ENCODE measurements at regions not wholly inside any gene's neighbourhood (a gene's known extent, or its start where the extent isn't known, plus 50 kb on each side); places are given as distances from the start of the nearest gene placed in this dataset.

DNA sequence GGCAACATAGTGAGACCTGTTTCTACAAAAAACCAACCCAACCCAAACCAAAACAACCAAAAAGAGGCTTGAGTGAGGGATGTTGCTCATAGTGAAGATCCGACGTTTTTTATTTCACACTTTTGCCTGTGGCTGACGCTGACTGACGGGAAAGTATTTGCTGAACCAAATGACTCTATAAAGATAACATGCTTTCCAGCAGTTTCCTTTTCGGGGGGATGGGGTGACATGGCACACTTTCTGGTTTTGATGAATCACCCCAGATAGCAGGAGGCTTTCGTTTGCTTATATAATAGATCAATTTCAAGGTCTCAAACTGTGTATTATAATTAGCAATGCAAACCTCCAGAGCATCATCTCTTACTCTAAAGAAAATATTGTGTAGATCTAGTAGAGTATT, 150.8 kb downstream of the AQP4 start:
- Histone ChIP-seq H3K4me3 (ENCODE audit: low read depth, low read length, poor library complexity, severe bottlenecking) (no peak overlapping the region), H2AFZ (ENCODE audit: low read length) (no peak overlapping the region), H3K79me2 (ENCODE audit: insufficient read depth, low read length) (no peaks in the 10 kb centered on the region), H3K9me3 (ENCODE audit: low read length) (no peaks in the 10 kb centered on the region), H3K9me2 (ENCODE audit: low read depth, low read length) (no peaks in the 10 kb centered on the region), H4K20me1 (ENCODE audit: insufficient read depth, low read length) (no peaks in the 10 kb centered on the region), H3F3A (ENCODE audit: insufficient read depth, low read length) (no peaks in the 10 kb centered on the region), H3K27ac (ENCODE audit: low read depth, low read length, poor library complexity, severe bottlenecking) (no peak overlapping the region), H3K36me3 (ENCODE audit: insufficient read depth, low read length) (no peaks in the 10 kb centered on the region), H3K4me1 (ENCODE audit: insufficient read depth, low read length, severe bottlenecking) (no peaks in the 10 kb centered on the region), H3K9ac (ENCODE audit: low read length) (no peak overlapping the region), H3K27me3 (ENCODE audit: insufficient read depth, low read length) (no peaks in the 10 kb centered on the region), H3K4me2 (ENCODE audit: low read length) (no peak overlapping the region)
- TF ChIP-seq, protein P1, sequence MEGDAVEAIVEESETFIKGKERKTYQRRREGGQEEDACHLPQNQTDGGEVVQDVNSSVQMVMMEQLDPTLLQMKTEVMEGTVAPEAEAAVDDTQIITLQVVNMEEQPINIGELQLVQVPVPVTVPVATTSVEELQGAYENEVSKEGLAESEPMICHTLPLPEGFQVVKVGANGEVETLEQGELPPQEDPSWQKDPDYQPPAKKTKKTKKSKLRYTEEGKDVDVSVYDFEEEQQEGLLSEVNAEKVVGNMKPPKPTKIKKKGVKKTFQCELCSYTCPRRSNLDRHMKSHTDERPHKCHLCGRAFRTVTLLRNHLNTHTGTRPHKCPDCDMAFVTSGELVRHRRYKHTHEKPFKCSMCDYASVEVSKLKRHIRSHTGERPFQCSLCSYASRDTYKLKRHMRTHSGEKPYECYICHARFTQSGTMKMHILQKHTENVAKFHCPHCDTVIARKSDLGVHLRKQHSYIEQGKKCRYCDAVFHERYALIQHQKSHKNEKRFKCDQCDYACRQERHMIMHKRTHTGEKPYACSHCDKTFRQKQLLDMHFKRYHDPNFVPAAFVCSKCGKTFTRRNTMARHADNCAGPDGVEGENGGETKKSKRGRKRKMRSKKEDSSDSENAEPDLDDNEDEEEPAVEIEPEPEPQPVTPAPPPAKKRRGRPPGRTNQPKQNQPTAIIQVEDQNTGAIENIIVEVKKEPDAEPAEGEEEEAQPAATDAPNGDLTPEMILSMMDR (IDR thresholded peaks at IDR 0.05; ENCODE audit: low read length): no peak
- TF ChIP-seq EZH2 (IDR thresholded peaks at IDR 0.05; ENCODE audit: borderline replicate concordance, low read length): no peak

GRCh38 chr18:26711756-26712155, 153.8 kb downstream of the AQP4 start:
- no peak for TF ChIP-seq EZH2 (IDR thresholded peaks at IDR 0.05; ENCODE audit: borderline replicate concordance, low read length)
- TF ChIP-seq, protein P1 (IDR thresholded peaks at IDR 0.05; ENCODE audit: low read length): no peak
- Histone ChIP-seq H3F3A (ENCODE audit: insufficient read depth, low read length) (no peaks in the 10 kb centered on the region), H3K79me2 (ENCODE audit: insufficient read depth, low read length) (no peaks in the 10 kb centered on the region)

GRCh38 chr18:26710470-26711096, 154.9 kb downstream of the AQP4 start:
- no peaks in the 10 kb centered on the region for H3F3A ChIP-seq (ENCODE audit: insufficient read depth, low read length)
- no peaks in the 10 kb centered on the region for H3K79me2 ChIP-seq (ENCODE audit: insufficient read depth, low read length)
- H3K9ac ChIP-seq (ENCODE audit: low read length): no peak overlapping the region
- no peak overlapping the region for H3K27ac ChIP-seq (ENCODE audit: low read depth, low read length, poor library complexity, severe bottlenecking)
- no peaks in the 10 kb centered on the region for H3K4me1 ChIP-seq (ENCODE audit: insufficient read depth, low read length, severe bottlenecking)
- H3K9me3 ChIP-seq (ENCODE audit: low read length): no peaks in the 10 kb centered on the region
- H3K4me3 ChIP-seq (ENCODE audit: low read depth, low read length, poor library complexity, severe bottlenecking): no peak overlapping the region
- no peak overlapping the region for H3K4me2 ChIP-seq (ENCODE audit: low read length)
- H3K27me3 ChIP-seq (ENCODE audit: insufficient read depth, low read length): no peaks in the 10 kb centered on the region
- TF ChIP-seq, protein P1 (IDR thresholded peaks at IDR 0.05; ENCODE audit: low read length): no peak
- TF ChIP-seq EZH2 (IDR thresholded peaks at IDR 0.05; ENCODE audit: borderline replicate concordance, low read length): no peak
- no peaks in the 10 kb centered on the region for H3K9me2 ChIP-seq (ENCODE audit: low read depth, low read length)
- no peaks in the 10 kb centered on the region for H3K36me3 ChIP-seq (ENCODE audit: insufficient read depth, low read length)
- no peak overlapping the region for H2AFZ ChIP-seq (ENCODE audit: low read length)
- H4K20me1 ChIP-seq (ENCODE audit: insufficient read depth, low read length): no peaks in the 10 kb centered on the region

More at GRCh38 chr18:26711756-26712155, 153.8 kb downstream of the AQP4 start:
- Histone ChIP-seq H3K4me2 (ENCODE audit: low read length) (no peak overlapping the region), H3K27ac (ENCODE audit: low read depth, low read length, poor library complexity, severe bottlenecking) (no peak overlapping the region), H3K9ac (ENCODE audit: low read length) (no peak overlapping the region), H4K20me1 (ENCODE audit: insufficient read depth, low read length) (no peaks in the 10 kb centered on the region), H3K4me3 (ENCODE audit: low read depth, low read length, poor library complexity, severe bottlenecking) (no peak overlapping the region), H3K9me2 (ENCODE audit: low read depth, low read length) (no peaks in the 10 kb centered on the region), H3K36me3 (ENCODE audit: insufficient read depth, low read length) (no peaks in the 10 kb centered on the region), H3K4me1 (ENCODE audit: insufficient read depth, low read length, severe bottlenecking) (no peaks in the 10 kb centered on the region), H2AFZ (ENCODE audit: low read length) (no peak overlapping the region), H3K9me3 (ENCODE audit: low read length) (no peaks in the 10 kb centered on the region), H3K27me3 (ENCODE audit: insufficient read depth, low read length) (no peaks in the 10 kb centered on the region)
